ENCODE measurements at regions not wholly inside any gene's neighbourhood (a gene's known extent, or its start where the extent isn't known, plus 50 kb on each side); places are given as distances from the start of the nearest gene placed in this dataset.
"Not testable (repeated sequence)": the region's sequence is repeated elsewhere in the genome, so short reads cannot be mapped to it uniquely, and the experiment has no call there.

GRCh38 chr11:22567759-22568158, 57.9 kb downstream of the FANCF start:
- no peak for DNase-seq

- DNase-seq: no peak
These were observed 59.3 kb downstream of the FANCF start for GRCh38 chr11:22566293-22566692.

DNA sequence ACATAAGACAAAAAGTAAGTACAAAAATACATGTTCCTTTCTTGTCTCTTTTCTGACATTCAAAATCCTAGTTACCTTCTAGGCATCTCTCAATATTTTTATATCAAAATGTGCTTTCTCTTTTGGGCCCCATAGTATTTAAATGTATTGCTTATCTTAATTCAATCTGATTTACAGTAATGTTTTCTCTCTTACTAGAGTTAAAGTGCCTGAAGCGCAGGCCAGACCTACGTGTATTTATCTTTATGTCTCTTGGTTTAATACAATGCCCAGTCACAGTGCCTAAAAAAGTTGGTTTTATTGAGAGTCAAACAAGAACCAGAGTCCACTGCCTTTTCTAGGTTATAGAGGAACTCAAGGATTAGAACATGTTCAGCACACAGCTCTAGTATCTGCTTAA, 64.3 kb downstream of the FANCF start:
- no peak for DNase-seq

DNA sequence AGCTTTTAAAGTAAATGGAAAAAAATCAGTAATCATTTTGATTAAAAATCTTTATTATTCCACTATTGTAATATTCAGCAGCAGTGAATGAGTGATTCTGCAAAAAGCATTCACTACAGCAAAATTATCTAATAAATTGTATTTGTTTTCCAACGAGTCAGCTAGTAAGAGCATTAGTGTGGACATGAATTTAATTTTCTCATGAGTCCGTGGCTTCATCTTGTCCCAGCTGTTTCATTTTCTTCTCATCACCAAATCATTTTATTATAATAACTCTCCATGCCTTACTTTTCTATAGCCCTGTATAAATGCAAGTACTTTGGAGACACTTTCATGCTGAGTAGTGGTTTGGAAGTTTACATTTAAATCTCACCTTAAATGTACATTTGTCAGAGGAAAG, 66.2 kb downstream of the FANCF start:
- DNase-seq: no peak

DNA sequence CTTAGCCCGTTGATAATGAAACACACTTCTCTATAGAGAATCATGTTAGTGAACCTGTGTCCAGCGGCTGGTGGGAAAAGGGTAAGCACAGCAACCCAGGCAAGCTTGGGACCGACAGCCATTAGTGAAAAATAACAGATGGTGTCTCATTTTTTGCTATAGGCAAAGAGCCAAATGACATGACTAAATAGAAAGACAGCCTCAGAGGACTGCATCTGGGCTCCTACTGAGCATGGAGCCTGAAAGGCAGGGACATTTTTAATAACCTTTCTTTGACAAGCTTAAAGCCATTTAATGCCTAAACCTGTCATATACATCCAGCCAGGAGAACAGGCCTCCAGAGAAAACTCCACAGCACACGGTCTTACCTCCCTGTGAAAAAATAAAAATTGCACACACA, 67.0 kb downstream of the FANCF start:
- DNase-seq: no peak

- DNase-seq: no peak
These were observed 69.2 kb downstream of the FANCF start for GRCh38 chr11:22556381-22556780.

DNA sequence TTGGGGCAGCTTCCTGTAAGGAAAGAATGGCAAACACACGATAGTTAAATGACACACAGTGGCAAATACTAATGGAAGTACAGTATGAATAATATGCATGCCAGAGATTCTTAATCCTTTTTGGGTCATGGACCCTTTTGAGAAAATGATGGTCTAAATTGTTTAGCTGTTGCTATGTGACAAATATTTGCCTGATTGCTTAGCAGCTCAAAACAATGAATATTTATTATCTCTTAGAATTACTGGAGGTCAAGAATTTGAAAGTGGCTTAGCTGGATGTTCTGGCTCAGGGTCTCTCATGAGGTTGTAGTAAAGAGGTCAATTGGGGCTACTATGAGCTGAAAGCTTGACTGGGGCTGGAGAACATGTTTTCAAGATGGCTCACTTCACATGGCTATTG, 69.7 kb downstream of the FANCF start:
- no peak for DNase-seq

GRCh38 chr11:22554221-22554620, 71.4 kb downstream of the FANCF start:
- DNase-seq: no peak

- DNase-seq: no peak
These were observed 72.7 kb downstream of the FANCF start for GRCh38 chr11:22552885-22553284.

DNA sequence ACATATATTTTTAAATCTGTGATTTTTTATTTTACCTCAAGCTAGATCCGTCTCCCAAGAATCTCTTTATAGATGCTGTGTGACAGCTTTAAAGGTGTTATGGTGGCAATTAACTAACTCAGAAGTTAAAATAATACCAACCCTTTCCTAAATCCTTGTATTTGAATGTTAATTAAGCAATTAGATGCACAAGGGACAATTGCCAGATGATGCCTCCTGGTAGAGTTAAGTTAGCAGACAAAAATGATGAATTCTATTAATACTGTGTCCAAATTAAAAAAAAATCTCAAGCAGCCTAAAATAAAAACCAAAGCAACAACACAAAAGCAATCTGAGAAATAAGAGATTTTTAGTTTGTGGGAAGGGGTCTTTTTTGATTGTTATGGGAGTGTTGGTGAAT, 78.9 kb downstream of the FANCF start:
- no peak for DNase-seq

DNA sequence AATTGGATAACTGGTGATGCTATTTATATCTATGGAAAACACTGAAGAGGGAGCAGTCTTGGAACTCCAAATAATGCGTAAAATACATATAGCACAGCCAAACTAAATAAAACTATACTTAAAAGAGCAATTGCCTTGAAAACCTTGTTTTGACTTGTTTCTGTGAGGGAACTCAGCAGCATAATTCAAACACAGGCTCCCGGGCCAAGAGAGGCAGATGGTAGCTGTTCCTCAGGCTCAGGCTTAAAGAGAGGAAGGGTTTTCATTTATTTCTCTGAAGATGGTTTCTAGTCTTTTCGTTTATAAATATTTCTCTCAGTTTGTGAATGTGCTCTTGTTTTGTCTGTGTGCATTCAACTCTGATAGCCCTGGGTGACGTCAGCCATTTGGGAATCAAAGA, 82.4 kb downstream of the FANCF start:
- DNase-seq: no peak

DNA sequence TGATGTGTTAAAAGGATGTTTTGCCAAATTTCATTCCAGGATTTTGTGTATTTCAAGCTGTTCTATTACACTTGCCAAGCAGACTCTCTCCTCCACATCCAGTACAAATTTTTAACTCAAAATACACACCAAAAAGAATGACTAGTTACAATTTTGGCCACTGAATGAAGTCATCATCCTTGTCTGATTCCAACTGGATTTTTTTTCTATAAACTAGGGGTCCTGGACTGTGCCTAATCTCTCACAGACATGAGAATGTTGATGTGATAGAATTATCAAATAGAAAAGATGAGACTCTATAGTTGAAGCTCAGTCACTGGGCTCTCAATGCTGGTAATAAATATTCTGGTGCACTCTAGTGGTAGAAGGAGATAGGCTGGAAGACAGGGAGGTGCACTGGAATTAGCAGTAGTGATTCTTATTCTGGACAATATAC, 85.8 kb downstream of the FANCF start:
- DNase-seq: no peak

GRCh38 chr11:22536071-22536470, 89.6 kb downstream of the FANCF start:
- no peak for DNase-seq

DNA sequence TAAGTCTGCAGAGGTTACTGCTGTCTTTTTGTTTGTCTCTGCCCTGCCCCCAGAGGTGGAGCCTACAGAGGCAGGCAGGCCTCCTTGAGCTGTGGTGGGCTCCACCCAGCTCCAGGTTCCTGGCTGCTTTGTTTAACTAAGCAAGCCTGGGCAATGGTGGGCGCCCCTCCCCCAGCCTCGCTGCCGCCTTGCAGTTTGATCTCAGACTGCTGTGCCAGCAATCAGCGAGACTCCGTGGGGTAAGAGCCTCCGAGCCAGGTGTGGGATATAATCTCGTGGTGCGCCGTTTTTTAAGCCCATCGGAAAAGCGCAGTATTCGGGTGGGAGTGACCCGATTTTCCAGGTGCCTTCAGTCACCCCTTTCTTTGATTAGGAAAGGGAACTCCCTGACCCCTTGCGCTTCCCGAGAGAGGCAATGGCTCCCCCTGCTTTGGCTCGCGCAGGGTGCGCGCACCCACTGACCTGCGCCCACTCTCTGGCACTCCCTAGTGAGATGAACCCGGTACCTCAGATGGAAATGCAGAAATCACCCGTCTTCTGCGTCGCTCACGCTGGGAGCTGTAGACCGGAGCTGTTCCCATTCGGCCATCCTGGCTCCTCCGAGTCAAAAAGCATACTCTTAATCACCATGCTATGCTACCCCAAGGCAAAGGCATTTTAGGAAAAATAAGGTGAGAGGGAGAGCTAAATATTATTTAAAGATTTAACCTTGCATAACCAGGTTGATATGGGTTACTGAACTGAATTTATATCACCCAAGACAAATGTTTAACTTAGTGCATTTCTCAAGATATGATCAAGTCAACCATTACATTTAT, 96.8 kb downstream of the FANCF start:
- not testable (repeated sequence) for DNase-seq

DNA sequence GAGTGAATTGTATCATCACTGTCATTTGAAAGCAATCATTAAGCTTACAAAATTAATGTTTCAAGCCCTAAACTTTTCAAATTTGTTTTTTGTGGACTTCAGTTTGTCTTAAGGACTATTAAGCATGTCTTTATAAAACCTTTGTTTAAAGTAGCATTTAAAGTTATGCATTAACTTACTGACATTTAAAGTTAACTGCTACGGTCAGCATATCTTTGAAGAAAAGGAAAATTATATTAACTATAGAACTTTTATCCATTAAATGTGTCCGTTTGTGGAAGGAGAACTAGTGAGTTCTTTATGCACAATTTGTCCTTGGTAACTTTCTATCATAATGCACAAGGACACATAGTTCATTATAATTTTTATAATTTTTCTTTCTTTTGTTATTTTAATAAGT, 103.4 kb downstream of the FANCF start:
- DNase-seq: no peak

- no peak for DNase-seq
These were observed 104.4 kb downstream of the FANCF start for GRCh38 chr11:22521226-22521625.

DNA sequence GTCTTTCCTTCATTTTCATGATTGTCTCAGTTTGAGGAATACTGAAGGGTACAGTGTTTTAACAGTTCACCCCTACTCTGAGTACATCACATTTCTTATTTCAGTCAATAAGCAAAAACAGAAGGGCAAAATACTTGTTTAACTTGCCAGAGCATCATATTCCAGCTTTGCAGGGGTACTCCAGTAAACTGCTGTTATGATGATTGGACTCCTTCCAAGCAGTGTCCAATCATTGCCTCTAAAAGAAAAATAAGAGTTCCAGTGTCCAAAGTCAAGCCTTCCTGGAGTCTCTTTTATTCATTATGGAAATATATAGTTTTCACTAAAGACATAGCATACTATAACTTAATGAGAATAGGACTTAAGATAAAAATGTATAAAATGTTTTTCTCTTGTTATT, 105.1 kb downstream of the FANCF start:
- no peak for DNase-seq

- DNase-seq: not testable (repeated sequence)
These were observed 107.3 kb downstream of the FANCF start for GRCh38 chr11:22518344-22518743.

DNA sequence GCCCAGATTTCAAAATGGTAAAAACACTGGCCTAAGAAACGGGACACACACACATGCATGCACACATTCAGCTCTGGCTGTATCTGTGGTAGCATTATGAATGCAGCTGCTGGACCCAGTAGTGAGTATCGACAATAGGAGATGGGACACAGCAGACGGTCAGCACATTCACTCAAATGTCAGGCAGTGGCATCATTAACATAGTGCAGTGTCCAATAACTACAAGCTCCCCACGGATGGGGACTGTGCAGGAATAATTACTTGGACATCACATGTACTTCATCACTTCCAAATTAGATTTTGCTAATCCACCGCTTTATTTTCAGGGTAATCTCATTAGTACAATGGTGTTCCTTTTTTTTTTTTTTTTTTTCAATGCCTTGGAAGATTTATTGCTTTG, 109.5 kb downstream of the FANCF start:
- DNase-seq: no peak

DNA sequence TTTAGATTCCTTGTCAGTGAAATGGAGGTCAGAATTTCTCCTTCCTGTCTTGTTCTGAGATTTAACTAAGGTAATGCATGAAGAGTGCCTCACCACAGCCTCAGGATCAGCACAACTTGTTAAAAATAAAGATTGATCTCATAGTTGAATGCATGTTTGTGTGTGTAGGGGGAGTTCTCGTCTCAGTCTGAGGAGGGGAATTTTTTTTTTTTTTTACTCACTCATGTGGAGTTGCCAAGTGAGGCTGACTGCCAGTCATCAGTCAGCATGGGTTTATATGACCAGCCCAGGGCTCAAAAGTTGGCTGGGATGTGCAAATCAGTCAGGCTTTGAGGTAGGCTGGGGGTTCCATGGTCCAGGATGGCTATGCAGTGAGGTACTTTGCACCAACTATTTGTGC, 113.2 kb downstream of the FANCF start:
- no peak for DNase-seq

- no peak for DNase-seq
These were observed 114.9 kb downstream of the FANCF start for GRCh38 chr11:22510741-22511140.

GRCh38 chr11:22510010-22510409, 115.6 kb downstream of the FANCF start:
- DNase-seq: no peak

- no peak for DNase-seq
These were observed 117.0 kb downstream of the FANCF start for GRCh38 chr11:22508665-22509064.

- no peak for DNase-seq
These were observed 128.1 kb downstream of the FANCF start for GRCh38 chr11:22497474-22497873.

DNA sequence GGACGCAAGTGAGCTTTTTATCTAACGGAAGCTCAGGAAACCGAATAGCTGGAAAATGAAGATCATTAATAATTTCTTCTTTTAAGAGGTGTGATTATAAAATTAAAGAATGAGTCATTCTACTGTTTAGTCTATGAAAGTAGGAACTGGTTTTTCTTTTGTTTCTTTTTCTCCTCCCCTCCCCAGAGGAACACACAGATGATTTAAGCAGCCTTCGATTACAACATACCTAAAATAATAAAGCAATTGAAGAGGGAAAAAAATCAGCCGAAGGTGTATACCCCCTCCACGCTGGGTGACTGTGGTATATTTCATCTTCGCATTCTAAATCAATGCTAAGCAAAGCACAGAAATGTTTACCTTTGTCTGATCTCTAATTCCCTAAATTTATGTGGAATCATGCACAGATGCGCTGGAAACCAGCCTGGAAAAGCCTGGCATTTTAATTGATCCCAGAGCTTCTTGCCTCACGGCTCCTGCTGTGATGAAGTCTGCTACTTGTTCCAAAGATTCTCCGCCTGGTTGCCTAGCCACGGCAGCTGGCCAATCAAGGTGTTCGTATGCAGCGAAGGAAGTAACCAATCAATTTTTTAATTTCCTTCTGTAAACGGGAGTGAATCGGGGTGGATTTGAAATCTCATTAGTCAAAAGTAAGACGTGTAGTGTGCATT, 133.9 kb downstream of the FANCF start:
- no peak for DNase-seq
